Retina (tissue), 1 donor: ENCODE measurements at regions not wholly inside any gene's neighbourhood (a gene's known extent, or its start where the extent isn't known, plus 50 kb on each side); places are given as distances from the start of the nearest gene placed in this dataset.
"Not testable (repeated sequence)": the region's sequence is repeated elsewhere in the genome, so short reads cannot be mapped to it uniquely, and the experiment has no call there.

Source experiments
- DNase-seq: peaks from one replicate; pipeline ENCODE4 v3.0.0-alpha.2; 2016

GRCh38 chr1:30550365-30551220 lies 172.8 kb downstream of the MATN1 start:
- DNase-seq: no peak

- not testable (repeated sequence) for DNase-seq
These were observed 173.5 kb downstream of the MATN1 start for GRCh38 chr1:30549872-30550271.

GRCh38 chr1:30548294-30548693 lies 175.1 kb downstream of the MATN1 start:
- no peak for DNase-seq

GRCh38 chr1:30547326-30547725 lies 176.1 kb downstream of the MATN1 start:
- DNase-seq: not testable (repeated sequence)

GRCh38 chr1:30545365-30545764 lies 178.0 kb downstream of the MATN1 start:
- no peak for DNase-seq

- no peak for DNase-seq
These were observed 181.5 kb downstream of the MATN1 start for GRCh38 chr1:30541721-30542485.

GRCh38 chr1:30540611-30541192 lies 182.7 kb downstream of the MATN1 start:
- no peak for DNase-seq

GRCh38 chr1:30539884-30540283 lies 183.5 kb downstream of the MATN1 start:
- no peak for DNase-seq

- DNase-seq: no peak
These were observed 184.2 kb downstream of the MATN1 start for GRCh38 chr1:30538993-30539867.

- peak; percentile 46 for DNase-seq
These were observed 185.0 kb downstream of the MATN1 start for GRCh38 chr1:30538226-30538992.

- no peak for DNase-seq
These were observed 186.1 kb downstream of the MATN1 start for GRCh38 chr1:30537279-30537678.

GRCh38 chr1:30536530-30536929 lies 186.9 kb downstream of the MATN1 start:
- DNase-seq: no peak

- DNase-seq: no peak
These were observed 187.6 kb downstream of the MATN1 start for GRCh38 chr1:30535595-30536325.

- no peak for DNase-seq
These were observed 188.8 kb downstream of the MATN1 start for GRCh38 chr1:30534551-30534940.

GRCh38 chr1:30533796-30534550 lies 189.4 kb downstream of the MATN1 start:
- DNase-seq: no peak

- DNase-seq: no peak
These were observed 190.2 kb downstream of the MATN1 start for GRCh38 chr1:30533141-30533540.

GRCh38 chr1:30532621-30533020 lies 190.8 kb downstream of the MATN1 start:
- no peak for DNase-seq

- no peak for DNase-seq
These were observed 195.8 kb downstream of the MATN1 start for GRCh38 chr1:30527511-30528140.

- no peak for DNase-seq
These were observed 196.6 kb downstream of the MATN1 start for GRCh38 chr1:30526652-30527345.
